Activated naive CD4-positive, alpha-beta T cell treated with anti-CD3 and anti-CD28 coated beads, Interleukin-2, amount 50 U/mL, for 16 hours (primary cell): ENCODE measurements at regions not wholly inside any gene's neighbourhood (a gene's known extent, or its start where the extent isn't known, plus 50 kb on each side); places are given as distances from the start of the nearest gene placed in this dataset.

Experiments used
- DNase-seq: peaks from one replicate; pipeline ENCODE4 v3.0.0-alpha.2; 2020

DNA sequence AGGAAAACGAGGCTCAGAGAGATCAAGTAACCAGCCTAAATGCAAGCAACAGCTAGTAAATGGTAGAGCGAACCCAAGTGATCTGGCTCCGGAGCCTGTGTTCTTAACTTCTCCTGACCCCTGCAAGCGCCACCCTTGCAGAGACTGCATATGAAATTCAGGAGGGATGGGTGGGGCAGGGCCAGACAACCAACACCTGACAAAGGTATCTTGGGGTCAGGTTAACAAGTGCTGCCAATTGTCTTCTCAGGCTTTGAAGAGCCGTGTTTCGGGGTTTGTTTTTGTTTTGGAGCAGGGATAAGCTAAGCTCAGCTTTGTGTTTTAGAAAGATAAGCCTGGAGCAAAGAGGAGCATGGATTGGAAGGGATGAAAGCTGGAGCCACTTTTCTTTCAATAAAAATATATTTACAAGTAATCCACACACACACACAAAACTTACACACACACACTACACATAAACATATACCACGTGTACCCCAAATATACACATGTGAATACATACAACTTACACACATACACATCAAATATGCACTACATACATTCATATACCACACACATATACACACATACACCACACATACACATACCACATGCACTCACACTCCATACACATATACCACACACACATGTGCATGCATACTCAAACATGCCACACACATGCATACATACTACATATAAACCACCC lies 722.0 kb downstream of the DIAPH3 start:
- DNase-seq, result no peak

DNA sequence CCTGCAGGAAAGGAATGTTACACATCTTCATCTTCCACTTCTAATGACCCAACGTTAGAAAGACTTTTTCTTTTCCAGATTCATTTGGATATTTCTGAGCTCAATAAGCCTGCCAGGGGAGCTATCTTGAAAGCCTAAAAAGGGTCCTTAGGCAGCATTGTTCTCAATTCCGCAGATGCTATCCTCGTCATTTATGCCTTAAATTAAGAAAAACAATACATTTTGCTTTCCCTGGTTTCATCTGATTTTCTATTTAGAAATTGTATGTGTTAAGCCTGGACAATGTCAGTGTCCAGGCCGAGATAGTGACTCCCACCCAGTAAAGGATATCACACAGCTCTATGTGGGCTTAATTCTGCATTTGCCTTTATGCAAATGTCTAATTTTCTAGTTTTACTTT lies 721.3 kb downstream of the DIAPH3 start:
- DNase-seq, result no peak

DNA sequence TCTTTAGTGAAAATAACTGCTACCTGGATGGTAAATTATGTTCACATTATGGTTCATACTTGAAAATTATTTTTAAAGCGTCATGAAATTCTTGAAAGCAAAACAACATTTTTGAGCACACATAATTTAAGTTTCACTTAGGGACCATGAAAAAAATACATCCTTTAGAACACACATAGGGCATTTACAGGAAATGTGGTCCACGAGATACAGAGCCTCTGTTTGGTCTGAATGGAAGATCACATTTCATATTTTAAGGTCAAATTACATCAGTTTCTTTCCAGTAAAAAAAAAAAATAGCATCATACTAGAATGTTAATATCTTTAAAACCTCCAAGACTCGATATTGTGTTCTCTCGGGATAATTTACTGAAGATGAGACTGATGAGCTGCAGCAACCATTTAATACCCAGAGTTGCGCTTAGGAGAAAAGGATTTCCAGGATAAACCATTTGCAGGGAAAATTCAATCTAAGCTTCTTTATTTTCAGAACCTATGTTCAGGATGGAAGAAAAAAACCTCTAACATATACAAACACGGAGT lies 720.7 kb downstream of the DIAPH3 start:
- DNase-seq, result no peak

DNA sequence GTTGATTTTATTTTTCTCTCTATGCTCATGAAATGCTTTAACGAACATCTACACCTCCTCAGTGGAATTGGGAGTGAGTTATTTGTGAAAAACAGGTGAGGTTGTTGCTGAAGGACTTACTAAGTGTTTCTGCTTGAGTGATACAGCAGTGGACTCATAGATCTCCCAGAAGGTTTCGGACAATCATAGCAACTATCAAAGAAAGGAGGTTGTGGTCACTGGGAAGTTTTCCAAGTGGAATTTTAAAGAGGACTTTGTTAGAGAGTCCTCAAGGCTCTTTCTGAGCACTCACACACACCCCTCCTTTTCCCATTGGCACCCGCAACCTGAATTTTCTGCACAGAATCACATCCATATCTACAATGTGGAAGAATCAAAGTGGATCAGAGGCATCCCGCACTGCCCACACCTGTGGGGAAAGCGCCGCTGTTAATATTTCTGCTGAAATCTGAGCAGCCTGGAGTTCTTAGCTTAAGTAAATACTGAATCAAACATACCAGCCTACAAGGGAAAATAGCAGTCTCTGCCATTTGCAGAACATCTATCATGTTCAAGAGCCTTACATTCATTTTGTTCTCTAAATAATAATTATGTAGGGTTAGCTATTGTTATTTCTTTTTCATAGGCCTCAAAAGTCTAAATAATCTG lies 719.4 kb downstream of the DIAPH3 start:
- no peak for DNase-seq

DNA sequence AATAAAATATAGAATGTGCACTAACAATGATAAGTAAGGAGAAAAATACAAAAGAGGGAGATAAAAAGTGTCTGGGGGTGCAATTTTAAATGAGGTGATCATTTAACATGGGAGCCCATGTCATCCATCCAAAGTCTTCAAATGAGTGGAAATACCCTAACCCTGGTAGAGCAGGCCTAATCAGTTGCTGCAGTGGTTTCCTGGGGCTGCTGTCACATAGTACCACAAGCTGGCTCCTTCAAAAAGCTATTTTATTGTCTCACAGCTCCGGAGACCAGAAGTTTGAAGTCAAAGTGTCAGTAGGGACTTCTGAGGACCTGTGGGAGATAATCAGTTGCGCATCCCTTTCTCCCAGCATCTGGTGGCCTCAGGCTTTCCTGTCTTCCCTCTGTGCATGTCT lies 717.9 kb downstream of the DIAPH3 start:
- DNase-seq, result no peak

DNA sequence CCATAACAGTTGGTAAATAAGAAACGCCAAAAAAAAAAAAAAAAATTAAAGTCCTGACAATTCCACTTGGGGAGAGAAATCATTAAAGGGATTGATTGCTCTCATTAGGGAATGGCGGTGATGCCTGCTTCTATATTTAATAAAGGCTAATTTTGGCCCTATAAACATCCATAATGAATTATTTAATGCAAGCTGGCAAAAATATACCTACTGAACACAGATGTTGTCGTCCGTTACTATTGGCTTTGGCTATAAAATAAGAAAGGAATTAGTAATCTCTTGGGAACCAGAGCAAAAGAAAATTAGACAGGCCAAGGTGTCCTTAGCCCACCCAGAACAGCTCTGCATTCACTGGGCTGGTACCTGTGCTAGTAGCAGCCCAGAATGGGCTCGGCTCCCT lies 717.3 kb downstream of the DIAPH3 start:
- no peak for DNase-seq

DNA sequence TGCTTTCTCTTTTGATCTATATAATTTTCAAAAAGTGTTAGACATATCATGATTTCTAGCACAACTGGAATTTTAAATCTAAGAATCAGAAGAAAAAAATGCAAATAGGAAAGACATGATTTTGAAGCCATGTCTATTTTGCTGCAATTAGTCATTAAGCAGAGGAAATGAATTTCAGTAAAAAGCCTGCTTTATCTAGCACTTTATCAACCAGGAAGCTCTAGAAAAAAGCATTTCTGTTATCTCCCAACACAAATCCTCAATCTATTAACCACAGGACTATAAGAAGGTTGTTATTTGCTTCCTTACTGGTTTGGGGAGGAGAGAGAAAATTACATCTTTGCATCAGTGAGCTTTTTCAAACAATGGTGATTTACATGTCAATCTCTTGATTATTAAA lies 716.7 kb downstream of the DIAPH3 start:
- DNase-seq, result no peak

DNA sequence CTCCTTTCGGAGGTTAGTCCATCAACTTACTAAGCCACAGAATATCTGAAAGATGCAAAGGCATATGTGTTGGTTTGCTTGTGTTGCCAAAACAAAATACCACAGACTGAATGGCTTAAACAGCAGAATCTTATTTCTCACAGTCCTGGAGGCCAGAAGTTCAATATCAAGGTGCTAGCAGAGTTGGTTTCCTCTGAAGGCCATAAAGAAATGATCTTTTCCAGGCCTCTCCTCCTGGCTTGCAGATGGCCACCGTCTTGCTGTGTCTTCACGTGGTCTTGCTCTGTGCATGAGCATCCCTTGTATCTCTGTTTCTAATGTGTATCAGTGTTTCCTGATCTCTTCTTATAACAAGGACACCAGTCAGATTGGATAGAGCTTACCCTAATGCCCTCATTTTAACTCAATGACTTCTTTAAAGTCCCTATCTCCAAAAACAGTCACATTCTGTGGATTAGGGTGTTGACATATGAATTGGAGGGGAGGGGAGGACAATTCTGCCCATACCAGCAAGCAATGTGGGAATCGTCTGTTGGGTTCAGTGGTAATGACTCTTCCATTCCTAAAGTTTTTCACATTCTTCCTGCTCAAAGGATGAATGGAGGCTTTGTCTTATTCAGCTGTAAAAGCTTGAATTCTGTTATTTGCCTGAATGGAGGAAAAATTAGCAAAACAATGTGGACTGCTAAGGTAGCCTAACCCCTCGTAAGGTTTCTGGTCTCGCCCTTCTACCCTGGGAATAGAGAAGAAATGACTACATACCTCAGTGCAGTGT lies 715.7 kb downstream of the DIAPH3 start:
- DNase-seq, result no peak

DNA sequence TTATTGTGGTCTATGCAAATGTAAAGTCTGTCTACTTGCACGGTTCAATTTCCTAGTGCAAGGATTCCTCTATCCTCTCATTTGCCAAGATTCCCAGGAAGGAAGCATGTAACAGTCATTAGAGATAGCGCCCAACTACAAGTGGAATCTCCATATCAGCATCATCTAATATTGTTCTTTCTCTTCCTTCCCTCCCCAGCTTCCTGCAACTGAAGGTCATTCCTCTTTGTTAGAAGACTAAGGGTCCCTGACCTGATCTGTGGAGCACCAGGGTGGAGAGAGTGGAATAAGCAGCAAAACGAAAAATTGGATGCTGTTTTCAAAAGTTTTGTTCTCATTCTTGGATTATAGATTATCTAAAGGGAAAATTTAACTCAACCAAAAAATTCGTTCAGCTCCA lies 714.0 kb downstream of the DIAPH3 start:
- no peak for DNase-seq

DNA sequence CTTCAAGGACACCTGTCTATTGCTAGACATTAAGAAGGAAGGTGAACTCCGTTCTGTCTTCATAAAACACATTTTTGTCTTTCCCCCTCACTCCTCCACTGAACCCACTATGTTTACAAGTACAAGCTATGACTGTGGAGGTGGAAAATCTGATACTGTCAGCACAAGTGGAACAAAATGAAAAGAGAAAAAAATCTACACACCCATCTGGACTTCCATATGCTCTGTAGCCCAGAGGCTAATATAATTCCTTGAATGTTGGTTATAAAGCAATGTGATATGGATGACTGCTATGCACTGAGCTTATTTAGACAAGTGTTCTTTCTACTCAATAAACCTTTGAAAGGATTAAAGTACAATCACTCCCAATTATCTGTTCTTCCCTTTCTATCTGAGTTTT lies 713.5 kb downstream of the DIAPH3 start:
- DNase-seq, result no peak

DNA sequence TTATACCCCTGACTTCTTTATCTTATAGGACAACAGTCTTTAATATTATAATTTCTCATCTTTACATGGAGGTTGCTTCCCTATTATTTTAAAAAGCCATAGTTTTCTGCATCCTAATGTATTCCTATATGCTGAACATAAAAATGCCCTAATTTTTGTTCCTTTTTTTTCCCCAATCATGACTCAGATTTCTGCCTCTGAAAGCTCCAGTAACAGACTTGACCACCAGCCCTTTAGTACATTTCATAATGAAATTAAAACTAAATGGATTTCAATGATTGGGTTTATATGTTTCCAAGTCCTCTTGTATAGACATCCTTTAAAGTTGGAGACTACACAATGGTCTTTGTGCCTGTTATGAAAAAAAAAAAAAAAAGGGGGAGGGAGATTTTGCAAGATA lies 712.5 kb downstream of the DIAPH3 start:
- no peak for DNase-seq

DNA sequence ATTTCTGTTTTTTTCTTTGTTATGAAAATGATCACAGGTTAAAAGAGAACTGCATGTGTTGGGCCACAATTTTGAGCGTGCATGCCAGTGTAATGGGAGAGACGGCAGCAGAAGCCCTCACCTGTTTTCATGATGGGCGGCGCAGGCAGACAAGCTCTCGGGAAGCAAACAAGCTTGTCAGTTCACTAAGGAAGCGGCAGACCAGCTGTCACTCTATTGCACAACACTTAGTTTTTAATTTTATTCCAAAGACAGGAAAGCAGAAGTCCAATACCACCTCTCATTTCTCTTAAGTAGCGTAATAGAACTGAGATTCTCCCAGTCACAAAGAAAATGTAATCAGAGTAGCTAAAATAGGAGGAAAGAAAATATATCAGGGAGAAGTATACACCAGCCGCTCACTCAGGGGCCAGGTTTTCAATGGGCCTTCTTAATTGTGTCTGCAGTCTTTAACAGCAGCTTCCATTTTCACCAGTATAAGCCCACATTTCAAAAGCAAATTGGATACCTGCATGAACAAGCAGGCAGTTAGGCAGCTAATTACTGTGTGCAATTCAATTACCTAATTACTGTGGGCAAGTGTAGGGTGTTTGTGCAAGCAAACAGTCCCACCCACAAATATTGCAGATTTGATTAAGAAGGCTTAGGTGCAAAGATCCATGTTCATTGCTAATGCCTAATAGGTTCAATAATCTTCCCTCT lies 711.4 kb downstream of the DIAPH3 start:
- DNase-seq, result no peak

DNA sequence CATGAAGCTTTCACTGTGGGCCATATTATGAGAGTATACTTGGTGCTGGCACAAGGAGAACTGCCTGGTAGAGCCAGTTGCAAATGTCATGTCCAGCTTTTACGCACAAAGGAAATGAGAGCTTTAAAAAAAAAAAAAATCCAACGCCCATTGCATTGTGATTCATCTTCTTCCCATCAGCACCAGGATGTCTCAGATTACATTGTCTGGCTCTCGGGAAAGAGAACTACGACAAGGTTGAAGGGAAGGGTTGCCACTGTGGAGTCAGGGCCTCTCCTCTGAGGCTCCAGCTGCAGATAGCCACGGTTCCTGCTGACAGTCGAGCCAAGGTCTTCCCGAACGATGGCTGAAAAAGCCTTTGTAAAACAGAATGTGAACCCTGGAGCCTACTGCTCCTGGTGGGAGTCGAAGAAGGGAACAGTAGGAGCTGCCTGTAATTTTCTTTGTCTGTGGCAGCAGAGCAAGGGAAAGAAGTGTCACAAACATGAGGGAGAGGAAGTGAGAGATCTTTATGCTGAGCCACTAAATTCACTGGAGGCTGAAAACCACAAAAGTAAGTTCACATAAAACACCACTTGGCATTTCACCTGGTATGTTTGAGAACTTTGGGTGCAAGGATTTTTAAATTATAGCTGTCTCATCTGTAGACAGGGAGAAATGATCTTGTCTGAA lies 704.7 kb downstream of the DIAPH3 start:
- DNase-seq, result no peak

DNA sequence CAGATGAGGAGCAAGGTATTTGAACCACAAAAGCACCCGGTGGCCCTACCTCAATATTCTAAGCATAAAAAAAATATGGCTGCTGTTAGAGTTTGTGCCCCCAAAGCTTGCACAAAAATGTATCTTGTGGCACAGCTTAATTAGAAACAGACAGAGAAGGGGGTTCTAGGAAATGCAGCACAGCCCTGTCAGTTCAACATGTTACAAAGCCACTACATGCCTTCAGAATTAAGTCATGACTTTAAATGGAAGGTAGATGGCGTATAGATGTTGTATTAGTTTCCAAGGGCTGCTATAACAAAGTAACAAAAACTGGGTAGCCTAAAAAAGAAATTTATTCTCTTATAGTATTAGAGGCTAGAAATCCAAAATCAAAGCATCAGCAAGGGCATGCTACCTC lies 703.8 kb downstream of the DIAPH3 start:
- no peak for DNase-seq

DNA sequence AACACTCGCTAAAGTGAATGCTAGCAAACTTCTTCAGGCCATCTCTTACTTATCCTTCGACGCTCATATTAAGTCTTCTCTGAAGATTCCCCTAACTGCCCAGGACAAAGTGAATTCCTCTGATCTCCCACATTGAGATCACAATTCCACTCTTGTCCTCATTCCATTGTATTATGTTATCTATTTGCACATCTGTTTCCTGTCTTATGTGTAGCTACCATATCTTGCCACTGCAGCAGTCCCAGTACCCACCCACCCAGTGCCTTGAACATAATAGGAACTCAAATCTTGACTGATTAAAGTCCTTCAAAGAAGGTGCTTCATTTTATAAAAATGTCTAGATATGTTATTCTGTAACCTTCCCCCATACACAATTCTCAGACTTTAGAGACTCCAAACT lies 702.3 kb downstream of the DIAPH3 start:
- no peak for DNase-seq

DNA sequence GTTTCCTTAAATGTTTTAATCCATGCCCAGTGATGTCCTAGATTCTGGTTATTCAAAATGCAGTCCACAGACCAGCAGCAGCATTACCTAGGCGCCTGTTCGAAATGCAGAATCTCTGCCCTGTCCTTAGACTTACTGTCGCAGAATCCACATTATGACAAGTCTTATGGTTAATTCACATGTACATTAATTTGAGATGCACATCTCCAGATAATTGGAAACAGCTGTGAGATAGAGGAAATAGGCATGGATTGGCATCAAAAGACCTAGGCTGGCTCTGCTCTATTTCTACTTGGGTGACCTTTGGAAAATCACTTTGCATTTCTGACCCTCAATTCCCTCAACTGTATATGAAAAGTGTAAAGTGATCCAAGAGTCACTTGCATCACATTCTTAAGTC lies 700.7 kb downstream of the DIAPH3 start:
- no peak for DNase-seq

DNA sequence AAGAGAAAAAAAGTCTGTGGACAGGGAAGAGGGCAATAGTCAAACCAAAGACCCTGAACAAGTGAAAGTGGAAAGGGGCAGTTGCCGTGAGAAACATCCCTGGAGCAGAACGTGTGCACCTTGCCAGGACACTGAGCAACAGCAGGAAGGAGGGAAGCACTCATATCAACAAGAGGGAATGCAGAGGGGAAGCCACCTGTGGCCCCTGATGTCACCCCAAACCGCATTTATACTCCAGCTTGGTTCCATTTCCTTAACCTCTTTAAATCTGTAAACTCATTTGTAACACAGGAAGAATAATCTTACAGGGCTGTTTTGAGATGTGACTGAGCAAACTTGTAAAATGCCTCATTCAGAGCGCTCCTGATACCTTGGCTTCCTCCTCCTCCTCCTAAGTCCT lies 698.8 kb downstream of the DIAPH3 start:
- DNase-seq, result no peak

DNA sequence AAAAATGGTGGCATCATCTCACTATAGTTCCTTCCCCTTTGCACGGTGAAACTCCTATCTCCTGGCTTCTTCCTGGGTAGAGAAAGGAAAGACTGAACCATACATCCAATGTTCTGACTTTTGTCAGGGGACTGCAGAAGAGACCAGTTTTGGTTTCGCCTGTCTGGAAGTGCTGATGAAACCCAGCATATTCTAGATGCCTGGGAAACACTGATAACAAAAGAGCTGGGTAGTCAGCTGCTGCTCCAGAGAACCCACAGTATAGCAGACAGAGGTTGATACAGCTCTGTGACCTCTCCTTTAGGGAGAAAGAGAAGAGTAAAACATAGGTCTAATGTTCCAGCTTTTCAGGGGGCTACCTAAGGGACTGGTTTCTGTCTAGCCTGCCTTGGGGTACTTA lies 695.3 kb downstream of the DIAPH3 start:
- no peak for DNase-seq

DNA sequence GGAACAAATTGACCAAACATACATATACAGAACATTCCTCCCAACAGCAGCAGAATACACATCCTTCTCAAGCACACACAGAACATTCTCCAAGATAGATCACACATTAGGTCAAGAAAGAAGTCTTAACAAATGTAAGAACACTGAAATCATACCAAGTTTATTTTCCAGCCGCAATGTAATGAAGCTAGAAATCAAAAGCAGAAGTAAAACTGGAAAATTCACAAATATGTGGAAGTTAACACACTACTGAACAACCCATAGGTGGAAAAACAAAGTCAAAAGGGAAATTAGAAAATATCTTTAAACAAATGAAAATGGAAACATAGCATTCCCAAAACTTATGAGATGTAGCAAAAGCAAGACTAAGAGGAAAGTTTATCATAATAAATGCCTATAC lies 692.6 kb downstream of the DIAPH3 start:
- no peak for DNase-seq

DNA sequence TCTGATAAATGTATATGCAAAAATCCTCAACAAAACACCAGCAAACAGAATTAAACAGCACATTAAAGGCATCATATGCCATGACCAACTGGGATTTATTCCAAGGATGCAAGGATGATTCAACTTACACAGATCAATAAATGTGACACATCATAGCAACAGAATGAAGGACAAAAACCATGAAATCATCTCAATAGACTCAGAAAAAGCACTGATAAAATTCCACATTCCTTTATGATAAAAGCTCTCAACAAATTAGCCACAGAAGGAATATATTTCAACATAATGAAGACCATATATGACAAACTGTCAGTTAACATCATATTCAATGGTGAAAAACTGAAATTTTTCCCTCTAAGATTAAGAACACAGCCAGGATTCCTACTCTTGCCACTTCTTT lies 691.6 kb downstream of the DIAPH3 start:
- no peak for DNase-seq

DNA sequence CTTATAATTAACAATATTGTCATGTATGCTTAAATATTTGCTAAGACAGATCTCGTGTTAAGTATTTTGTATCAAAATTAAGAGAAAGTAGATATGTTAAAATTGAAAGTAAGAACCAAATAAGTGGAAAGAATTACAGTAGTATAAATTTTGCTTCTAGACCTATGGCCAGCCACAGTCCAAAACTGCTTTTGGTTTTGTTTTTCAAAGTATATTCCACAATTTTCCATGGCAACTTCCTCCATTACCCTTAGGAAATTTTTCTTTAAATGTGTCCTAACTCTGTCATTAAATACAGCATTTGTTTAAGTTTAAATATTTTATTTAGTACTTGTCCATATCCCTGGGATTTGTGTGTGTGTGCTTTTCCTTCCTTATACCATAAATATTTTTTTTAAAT lies 689.0 kb downstream of the DIAPH3 start:
- DNase-seq, result no peak

DNA sequence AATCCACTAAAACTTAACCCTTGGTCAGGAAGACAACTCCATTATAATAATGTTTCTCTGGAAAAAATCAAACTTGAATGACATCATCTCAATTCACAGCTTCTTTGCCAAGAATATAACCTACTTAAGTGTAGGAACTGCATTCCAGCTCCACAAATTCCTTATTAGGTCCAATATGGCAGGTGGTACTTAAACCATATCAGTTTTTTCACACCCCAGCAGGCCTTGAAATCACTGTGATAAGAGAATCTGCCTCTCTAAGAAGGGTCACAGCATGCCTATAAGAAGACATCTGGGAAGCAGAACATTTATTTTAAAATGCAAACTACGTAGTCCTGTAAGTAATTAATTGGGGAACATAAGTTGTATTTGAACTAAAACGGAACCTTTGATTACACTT lies 687.8 kb downstream of the DIAPH3 start:
- DNase-seq, result no peak

DNA sequence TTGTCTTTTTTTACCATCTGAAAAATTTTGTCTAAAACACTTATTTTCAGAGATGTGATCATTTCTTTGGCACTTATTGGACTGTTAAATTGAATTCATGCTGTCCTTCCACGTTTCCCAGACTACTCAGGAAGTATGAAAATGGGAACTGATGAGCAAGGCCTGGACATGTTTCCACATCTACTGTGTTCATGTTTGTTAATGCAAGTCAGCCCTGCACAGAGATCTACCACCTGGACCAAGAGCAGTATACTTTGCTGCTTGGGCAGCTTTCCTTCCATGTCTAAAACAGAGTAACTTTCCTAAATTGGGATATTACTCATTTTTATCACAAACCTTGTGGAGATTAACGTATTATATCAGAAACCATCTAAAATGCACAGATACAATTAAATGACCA lies 687.4 kb downstream of the DIAPH3 start:
- DNase-seq, result no peak
